ENCODE measurements at regions not wholly inside any gene's neighbourhood (a gene's known extent, or its start where the extent isn't known, plus 50 kb on each side); places are given as distances from the start of the nearest gene placed in this dataset.

DNA sequence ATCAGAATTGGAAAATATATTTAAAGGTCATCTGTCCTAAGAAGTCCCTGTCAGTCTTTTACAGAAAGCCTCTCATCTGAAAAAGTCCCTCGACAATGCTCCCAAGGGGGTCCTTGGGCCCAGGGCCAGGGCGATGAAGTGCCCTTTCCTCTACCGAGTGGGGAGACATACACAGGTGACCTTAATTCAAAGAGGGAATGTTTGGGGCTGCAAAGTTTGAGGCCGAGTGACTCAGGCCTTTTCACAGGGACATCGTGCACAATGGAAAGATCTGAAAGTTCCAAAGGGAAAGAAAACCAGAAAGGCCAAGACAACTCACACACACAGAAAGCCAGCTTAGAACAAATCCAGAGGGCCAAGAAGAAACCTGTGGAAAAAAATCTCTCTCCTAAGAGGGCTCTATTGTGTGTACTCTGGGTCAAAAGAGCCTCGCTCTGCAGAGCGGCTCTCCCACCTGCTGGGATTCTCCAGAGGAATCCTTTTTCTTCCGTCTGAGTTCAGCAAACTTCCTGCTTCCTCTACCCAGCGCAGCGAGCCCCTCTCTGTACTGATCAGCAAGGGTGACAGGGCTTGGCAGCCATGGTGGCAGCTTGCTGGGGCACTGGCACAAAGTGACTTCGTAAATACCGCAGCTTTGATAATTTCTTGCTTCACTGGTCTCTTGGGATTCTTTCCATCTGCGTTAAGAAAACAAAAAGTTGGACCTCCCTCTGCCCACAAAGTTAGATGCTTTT, 259.1 kb downstream of the OPA1 start:
- DNase-seq: no peak

DNA sequence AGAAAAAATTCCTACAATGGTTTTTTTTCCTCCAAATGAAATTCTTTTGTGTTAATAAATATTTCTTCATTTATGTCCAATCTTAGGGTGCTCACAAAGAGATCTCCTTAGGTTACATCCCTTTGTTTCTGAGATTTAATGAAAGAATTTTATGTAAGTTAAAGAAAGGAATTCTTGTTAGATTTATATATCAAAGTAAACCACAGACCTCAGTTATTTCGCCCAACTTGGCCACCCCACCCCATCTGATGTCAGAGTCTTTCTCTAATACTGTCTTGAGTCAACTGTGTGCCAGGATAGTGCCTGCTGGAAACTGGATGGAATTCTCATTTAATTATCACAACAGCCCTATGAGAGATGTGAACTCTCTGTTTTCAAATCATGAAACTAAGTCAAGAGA, 259.9 kb downstream of the OPA1 start:
- no peak for DNase-seq

DNA sequence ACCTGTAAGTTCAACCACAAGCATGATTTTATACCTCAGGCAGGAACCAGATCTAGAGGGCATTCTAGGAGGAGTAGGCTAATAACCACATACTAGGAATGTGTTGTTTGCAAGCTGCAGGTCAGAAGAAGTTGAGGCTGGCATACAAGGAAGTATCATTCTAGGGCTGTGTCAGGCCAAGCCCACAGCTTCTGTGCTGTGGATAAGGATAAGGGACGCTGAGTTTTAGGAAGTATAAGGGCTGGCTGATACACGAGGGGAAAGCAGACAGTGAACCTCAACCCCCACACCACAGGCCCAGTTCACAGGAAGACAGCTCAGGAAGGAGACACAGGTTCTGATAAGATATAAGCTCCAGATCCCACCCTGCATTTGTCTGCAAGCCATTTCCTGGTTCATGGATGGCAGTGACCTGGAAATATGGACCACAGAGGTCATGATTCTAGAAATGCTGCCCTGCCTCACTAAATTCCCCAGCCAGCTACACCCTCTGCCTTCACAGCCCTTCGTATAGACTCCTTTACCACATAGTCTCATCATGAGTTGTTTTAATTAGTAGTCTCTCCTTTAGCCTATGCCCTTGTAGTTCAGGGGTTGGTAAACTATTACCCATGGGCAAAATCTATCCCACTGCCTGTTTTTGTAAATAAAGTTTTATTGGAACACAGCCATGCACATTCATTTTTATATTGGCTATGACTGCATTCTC, 260.7 kb downstream of the OPA1 start:
- peak; percentile 33 for DNase-seq

DNA sequence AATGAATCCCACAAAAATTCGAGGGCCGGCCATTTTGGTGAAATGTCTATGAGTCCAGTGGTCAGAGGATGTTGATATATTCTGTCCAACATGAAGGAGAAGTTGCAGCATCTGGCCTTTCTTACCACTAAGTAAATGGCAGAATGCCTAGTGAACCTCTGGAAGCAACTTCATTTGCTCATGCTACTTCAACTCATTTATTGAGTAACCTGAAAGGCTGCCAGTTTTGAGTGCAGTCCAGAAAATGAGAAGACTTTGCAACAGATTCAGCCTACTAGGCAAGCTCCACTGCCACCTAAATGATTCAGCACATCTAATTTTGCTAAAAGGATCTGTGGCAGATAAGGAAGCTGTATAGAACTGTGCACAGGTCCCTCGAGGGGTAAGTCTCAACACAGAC, 265.0 kb downstream of the OPA1 start:
- no peak for DNase-seq

DNA sequence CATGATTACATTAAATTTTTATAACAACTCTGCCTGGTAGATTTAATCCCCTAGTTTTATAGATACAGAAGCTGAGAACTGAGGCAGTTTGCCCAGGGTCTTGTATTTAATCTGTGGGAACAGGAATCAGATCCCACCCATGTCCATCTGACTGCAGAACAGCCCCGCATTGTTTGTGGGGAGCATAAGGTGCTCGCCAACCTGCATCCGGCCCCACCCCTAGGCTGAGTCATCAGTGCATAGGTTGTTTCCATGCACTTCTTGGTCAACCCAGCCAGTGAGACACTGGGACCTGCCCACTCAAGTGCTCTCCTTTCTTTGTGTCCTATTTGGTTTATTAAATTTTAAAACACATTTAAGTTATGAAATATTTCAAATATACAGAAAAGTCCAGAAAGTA, 266.2 kb downstream of the OPA1 start:
- DNase-seq: peak; percentile 43

DNA sequence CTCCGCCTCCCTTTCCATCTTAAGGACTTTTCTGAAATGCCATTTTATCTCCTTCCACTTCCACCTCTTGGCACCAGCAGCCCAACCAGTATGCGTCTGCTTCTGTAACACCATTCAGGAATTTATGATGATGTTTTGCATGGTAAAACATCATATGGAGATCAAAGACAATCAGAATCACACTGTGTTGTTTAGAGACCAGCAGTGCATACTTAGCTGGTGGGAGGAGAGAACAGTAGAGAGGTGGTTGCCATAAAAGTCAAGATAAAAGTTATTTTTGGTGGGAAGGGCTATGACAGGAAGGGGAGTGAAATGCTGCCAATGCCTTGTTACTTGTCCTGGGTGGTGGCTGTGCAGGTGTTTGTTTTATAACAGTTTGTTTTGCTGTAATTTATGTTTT, 268.0 kb downstream of the OPA1 start:
- DNase-seq: no peak

DNA sequence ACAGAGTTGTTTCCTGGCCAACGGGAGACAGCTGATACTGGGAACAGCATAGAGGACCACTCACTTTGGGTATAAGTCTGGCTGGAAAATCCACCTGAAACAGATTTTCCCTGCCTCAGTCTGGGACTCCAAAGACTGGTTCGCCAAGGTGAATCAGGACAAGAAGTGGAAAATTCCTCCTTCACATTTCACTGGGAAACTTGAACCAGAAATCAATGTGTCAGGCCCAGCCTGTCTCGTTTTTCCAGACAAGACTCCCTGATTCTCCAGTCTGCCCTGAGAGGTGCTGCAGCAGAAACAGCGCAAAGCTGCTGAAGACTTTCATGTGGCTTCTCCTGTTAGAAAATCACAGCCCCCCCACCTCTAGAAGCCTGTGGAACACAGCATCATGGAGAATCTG, 269.8 kb downstream of the OPA1 start:
- DNase-seq: no peak

DNA sequence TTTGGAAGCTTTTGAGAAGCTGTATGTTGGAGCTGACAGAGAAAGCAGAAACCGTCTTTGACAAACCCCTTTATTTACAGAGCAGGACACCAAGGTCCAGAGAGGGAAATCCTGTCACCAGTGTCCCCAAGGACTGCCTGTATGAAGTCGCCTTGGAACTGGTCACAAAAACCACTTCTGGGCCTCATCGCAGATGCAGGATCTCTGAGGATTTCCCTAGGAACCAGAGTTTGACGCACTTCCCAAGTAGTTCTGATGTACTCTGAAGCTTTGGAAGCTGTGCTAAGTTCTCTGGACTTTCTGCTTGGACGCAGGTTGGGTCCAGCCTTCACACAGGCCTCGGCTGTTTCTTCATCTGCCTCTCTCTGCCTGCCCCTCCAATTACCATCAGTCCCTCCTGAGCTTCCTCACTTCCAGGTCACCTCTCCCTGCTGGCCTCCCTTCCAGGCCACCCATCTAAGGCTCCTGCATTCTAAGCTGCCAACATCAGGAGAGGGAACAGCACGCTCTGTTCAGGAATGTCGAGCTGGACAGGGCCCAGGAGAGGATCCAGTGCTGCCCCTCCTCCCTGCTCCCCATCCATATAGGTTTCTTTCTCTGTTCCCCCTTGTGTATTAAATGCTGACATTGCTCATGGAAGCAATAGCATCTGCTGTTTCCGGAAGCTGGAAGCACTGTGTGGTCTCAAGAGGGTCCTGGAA, 270.8 kb downstream of the OPA1 start:
- DNase-seq: no peak

DNA sequence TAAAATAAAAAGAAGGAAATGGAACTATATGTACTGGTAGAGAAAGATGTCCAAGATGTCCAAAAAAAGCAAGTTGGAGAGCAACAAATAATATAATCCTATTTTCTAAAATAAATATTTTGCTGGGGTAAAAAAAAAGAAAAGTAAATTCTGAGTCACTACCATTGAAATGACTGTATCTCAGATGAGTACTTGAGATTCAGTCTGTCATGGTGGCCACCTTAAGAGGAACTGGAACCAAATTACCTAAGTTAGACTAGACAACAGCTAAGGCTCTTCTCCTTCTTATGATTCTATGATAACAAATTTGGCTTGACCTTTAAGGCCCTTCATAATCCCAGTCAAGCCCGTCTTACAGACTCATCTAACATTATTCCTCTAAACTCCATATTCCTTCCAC, 270.6 kb upstream of the HES1 start:
- DNase-seq: no peak

DNA sequence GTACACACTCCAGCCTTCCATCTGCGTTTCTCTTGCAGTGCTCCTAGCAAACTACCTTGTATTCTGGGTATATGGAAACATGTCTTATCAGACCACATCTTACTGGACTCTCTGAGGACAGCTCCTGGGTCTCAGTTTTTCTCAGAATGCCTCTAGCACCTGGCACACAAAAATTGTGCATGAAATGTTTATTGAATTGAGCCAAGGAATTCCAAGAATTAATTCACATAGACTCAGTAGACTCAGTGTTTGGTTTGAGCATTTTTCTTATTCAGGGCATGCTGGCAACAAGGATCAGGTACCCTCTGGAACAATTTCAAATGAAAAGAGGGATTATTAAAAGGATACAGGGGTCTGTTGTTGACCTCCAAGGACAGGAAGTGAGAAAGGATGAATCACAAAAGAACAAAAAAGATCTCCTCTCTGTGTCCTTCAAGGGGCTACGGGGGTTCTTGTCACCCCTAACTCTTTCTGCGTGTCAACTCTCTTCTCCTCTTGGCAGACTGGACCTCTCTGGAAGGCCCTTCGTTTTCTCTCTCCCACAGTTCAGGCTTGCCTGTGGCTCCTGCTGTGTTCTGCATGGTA, 270.0 kb upstream of the HES1 start:
- no peak for DNase-seq

DNA sequence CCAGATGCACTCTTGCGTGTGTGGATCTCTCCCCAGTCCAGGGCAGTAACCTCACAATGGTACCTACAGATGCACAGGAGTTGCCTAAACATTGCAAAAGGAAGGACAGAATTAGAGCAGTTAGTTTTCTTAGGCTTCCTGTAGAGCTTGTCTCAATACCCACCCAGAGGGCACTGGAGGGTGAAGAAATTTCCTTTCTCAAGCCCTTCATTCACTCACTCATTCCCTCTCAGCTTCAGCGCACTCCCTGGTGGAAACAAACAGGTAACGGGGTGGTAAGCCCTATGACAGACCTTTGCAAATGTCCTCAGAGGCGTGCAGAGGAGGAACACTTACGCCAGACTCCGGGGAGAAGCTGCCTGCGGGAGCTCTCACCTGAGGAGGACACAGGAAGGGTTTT, 267.4 kb upstream of the HES1 start:
- DNase-seq: no peak

DNA sequence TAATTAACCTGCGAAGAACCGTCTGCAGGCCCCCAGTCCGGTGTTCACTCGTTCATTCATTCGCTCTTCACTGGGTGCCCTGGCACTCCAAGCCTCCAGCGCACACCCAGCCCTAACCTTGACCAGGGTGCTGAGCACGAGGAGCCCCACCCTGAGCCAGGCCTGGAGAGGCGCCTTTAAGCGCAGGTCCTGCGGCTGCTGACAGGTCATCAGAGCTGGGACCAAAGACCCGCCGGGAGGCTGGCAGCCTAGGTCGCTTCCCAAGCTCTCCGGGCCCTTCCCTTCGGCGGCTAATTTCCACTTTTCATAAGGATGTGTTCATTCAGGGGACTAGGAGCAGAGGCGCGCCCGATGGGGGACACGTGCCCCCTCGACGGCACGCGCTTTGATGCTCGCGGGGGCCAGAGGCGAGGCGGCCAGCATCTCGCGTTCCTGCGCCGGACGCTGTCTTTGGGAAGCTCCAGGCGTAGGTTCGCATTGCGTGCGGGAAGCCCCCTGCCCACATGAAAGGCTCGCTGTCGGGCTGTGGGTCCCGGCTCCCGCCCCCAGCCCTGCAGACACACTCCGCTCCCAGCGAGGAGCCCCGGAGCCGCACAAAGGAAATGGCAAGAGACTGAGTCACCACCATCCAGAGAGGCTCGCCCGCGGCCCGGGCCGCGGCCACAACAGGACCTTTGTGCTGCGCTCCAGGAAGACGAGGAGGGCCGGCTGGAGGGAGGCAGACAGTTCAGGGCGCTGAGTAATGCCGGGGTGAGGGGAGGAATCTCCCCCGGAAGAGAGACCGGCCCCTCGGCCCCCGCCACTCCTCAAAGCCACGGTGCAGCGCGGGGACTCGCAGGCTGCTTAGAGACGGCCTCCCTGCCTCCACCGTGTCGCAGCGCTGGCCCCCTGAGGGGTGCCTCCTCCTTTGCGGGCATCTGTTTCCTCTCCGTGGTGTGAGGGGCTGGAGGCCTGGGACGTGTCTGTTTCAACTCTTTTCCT, 266.4 kb upstream of the HES1 start:
- no peak for DNase-seq

DNA sequence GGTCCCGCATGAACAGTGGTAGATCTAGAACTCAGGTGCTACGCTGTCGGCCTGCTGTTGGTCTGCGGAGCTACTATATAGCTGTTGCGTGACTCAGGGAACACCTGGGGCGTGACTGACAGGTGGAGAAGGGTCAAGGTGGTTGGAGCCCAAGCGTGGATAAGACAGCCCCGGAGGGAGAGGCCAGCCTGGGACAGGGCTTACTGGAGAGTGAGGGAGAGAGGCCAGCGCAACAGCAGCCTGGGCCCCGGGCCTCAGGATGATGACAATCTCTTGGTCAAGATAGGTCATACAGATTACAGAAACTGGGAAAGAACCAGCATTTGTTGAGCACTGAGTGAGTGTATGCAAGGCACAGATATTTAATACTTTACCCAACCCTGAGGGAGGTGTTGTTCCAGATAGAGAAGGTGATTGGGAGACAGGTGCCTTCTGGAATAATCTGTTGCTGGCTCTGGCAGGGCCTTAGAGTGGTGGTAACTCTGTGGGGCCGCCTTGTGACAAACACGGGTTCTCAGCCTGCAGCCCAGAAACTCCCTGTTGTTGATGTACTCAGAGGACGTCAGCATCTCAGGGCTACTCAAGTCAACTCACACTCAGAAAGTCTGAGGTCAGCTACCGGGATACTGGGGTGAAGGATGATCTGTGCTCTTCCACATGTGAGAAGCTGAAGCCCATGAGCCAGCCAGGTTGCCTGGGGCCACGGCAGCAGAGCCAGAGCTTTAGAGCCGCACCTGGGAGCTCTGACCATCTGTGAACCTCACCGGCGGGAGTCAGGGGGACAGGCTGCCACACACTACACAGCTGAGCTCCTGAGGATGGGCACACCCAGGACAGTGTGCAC, 265.4 kb upstream of the HES1 start:
- DNase-seq: no peak

DNA sequence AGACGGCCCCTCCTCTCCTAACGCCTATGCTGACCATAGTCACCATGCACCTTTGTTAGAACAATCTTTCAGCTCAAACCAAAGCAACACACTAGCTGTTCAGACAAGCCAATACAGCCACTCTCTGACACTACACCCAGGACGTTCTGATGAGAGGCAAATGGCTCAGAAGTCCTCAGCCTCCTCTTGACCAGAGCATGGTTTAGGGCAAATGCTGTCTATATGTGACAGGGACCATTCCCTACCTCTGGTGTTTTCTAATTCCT, 264.8 kb upstream of the HES1 start:
- no peak for DNase-seq

DNA sequence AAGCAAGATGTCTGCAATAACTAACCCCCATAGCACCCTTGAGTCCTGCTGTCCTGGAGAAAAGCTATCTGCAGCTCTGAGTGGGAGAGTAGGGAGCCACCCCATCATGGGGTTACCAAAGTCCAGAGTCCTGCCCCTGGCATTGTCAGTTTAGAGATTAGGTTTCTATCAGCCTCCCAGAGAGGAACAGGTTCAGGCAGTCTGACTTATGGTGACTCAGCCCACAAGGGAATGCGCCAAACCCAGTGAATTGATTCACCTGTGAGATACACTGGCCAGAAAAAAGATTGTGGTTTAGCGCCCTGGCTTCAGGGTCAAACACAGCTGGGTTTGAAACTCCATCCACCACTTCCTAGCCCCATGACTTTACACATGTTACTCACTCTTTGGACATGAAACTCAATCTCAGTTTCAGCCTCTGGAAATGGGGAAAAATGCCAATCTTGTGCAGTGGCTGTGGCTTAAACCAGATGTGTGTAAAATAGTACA, 263.6 kb upstream of the HES1 start:
- DNase-seq: peak; percentile 90

DNA sequence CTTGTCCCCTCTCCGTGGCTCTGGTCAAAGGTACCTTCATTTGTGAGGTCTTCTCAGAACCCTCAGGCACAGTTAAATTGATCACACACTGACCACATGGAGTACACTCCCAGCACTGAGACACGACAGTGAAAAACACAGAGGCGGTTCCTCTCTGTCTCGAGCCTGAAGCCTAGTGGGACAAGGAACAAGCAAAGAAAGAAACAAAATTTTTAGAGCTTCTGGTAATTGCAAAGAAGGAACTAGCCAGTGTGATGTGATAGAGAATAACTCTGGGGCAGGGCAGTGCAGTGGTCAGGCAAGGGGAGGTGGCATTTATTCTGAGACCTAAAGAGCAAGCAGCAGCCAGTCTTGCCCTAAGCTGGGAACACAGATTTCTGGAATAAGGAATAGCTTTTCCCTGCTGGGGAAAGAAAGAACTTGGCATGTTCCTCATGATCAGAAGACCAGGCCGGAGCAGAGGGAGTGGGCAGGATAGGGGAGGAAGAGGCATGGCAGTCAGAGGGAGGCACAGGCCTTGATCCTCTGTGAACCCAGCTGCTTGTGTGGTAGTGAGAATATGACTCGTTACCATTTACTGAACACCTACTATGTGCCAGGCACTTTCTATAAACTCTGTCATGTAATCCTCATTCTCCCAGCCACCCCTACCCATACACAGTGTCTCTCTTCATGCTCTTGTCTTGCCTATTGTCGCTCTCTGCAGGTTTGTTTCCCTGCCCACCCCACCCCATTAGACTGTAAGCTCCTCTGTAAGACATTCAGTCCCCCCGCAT, 262.3 kb upstream of the HES1 start:
- DNase-seq: no peak

DNA sequence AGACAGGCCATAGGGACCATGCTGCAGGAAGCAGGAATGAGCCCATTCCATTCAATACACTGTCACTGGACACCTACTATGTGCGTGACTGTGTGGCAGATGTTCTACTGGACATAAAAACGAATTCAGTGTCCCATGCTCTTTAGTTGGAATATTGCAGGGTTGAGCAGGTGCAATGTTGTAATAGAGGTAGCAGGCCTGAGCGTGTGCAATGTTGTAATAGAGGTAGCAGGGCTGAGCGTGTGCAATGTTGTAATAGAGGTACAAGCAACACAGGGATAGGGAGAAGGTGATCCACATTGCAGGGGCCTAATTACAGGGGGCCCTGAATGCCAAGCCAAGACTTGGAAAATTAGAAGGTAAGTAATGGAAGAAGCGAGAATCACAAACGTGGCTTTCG, 261.4 kb upstream of the HES1 start:
- DNase-seq: no peak

DNA sequence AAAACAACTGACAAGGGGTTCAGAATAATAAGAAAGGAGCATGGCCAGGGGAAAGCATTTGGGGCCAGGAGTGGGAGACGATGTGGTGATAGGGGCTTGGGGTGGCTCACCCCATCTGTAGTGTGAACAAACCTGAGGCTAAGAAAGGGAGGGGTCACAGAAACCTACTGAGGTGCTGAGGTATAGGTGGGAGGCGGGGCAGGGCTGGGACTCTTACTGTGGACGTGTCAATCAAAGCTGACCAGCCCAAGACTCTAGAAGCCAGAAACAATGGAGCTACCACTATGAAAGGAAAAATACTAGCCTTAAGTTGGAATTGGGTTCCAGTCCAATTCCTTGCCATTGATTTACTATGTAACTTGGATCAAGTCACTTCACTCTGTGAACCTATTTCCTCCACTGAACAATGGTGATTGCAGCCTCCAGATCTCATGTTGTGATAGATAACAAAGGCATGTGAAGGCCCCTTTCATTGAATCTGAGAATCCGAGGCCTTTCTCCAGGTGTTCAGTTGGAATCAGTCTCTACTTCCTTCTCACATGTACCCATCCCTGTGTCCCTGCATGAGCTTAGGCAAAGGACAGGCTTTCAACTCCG, 260.9 kb upstream of the HES1 start:
- no peak for DNase-seq

DNA sequence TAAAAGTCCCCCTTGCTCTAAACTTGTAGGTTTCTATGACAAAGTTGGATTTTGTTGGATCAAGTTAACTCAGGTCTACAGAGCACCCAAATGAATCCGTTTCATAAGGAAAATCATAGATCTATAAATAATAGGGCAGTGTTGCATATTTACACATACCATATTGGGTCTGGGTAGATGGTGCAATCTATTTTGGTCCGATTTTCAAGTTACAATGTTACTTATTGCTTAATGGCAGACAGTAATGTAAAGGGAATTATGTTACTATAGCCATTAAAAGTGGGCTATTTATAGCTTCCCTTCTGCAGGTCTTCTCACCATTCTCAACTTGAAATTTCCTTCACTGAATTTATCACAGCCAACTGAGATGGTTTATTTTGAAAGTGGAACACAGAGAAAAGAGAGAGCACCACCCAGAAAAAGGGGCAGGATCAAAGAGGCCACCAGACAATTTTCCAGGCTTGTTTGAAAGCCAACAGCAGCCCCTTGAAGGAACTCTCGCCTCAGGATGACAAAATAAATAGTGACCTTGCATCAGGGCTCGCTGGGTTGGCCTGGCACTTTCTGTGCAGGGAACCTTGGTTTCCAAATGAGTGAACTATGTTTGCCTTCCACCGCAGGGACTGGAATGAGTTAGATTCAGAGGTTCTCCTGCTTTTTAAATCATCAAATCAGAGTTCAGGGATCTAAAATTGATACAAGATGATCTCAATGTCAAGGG, 260.2 kb upstream of the HES1 start:
- DNase-seq: no peak

All from DMS53 (cell line).